HG03520 (cell line): ENCODE measurements at regions not wholly inside any gene's neighbourhood (a gene's known extent, or its start where the extent isn't known, plus 50 kb on each side); places are given as distances from the start of the nearest gene placed in this dataset.

Experiments
- ATAC-seq: cut with Tn5 transposase; IDR thresholded peaks from one replicate; pipeline ENCODE4 v1.9.1; 2021; ENCODE audit warnings: mild to moderate bottlenecking, moderate library complexity; ENCODE audit not compliant: unreplicated experiment

DNA sequence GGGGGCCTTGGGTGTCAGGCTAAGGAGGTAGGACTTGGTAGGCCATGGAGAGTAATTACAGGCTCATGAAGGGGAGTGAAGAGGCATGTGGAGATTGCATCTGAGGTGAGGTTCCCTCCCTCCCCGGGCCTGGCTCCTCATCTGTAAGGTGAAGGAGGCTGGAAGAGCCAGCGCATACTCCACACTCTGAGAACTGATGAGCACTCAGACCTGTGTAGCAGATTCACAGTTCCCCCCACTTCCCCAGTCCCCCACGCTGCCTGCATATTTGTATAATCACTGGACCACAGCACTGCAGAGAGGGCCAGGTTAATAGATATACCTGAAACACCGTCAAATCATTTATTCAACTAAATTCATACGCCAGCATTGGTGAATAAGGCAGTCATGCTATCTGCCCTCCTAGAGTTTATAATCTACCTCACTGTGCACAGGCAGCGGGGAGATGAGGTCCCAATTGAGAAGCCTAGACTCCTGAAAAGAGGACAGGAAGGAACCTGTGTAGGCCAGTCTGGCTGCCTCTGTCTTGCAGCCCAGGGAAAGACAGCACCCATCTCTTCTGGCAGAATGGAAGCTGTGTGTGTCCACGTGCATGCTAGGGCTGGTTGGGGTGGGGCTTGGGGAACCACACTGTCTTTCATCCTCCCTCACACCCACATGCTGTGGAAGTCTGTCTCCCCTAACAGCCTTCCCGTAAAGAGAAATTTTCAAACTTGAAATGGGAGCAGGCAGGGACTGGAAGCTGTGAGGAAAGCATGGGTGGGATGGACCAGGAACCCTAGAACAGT, 110.6 kb upstream of the ATP1A1 start:
- ATAC-seq, result no peak

DNA sequence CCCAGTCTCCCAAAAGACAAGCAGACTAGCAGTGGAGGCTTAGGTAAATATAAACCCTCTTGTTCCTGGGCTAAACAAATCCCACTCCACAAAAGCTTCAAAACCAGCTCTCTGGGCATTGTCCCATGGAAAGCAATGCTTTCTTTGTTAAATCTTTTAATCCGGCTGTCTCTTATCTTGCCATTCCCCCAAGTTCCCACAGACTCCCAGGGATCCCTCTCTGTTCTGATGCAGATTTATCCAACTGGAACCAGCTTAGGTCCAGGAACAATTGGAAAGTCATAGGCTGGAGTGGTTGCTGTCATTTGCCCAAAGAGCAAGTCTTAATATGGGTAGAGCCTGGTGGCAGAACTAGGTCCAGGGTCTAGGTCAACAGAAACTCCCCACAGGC, 110.1 kb upstream of the ATP1A1 start:
- no peak for ATAC-seq

DNA sequence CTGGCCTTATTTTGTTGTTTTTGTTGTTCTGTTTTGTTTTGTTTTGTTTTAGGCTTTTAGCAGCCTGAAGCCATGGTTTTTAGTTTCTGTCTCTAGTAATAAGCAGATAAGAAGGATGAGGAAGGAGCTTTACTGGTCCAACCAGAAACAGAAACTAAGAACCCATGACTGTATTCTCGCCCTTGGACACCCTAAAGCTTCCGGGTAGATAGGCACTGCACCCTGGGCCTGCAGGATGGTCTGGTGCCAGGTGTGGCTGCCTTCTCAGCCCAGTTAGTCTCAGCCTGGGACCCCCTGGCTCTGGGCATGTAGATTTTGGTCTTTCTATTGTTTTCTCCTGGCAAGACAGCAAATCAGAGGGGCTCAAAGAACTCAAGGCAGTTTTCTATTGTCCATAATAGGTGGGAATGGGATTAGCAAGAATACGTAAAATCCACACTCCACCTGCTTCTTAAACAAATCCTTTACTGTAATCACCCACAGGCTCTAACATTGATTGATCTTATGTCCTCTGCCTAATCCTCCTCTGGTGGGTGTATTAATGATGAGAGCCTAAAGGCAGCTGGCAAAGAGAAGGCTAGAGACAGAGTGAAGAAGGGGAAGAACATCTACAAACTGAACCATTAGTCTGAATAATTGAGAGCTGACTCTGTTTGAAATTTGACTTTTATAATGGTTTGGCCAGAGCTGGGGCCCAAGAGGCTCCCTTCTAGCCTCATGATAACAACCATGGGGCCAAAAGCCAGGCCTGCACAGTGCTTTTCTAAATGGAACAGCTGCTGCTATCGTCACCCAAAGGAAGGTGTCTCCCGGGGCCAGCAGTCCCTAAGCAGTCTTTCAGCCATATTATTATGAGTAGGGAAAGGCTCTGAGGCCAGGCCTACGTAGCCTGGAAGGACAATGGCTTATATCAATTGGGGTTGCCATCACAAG, 106.8 kb upstream of the ATP1A1 start:
- ATAC-seq, result no peak

DNA sequence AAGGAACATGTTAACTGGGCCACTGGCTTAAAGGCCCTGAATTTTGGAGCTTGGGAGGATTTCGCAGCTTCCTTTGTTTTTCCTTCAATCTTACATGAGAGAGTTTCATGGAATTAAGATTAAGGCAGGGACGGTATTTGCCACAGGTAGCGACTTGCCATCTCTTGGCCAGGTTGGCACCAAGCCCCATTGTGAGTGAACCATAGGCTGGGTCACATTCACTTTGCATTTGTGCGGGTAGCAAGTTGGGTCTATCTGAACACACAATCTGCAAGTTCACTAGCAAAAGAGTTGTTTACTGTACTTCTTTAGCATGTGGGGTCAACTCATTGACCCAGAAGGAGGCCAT, 106.2 kb upstream of the ATP1A1 start:
- ATAC-seq, result no peak

DNA sequence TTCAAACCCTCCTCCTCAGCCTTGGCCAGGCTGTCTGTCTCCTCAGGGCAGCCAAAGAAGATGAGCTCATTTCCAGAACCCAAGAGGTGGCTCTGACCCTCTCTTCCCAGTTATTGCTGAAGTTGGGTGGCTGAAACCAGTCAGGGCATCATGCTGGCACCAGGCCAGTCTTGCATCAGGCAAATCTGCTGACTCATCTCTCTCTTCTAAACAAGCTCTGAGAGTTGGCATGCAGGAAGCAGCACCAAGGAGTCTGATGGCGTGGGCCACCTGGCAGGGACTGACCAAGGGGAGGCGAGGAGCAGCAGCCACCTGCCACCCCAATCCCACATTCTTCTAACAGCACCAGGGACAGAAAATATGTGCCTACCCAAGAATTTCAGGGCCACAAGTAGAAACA, 104.8 kb upstream of the ATP1A1 start:
- ATAC-seq, result no peak

DNA sequence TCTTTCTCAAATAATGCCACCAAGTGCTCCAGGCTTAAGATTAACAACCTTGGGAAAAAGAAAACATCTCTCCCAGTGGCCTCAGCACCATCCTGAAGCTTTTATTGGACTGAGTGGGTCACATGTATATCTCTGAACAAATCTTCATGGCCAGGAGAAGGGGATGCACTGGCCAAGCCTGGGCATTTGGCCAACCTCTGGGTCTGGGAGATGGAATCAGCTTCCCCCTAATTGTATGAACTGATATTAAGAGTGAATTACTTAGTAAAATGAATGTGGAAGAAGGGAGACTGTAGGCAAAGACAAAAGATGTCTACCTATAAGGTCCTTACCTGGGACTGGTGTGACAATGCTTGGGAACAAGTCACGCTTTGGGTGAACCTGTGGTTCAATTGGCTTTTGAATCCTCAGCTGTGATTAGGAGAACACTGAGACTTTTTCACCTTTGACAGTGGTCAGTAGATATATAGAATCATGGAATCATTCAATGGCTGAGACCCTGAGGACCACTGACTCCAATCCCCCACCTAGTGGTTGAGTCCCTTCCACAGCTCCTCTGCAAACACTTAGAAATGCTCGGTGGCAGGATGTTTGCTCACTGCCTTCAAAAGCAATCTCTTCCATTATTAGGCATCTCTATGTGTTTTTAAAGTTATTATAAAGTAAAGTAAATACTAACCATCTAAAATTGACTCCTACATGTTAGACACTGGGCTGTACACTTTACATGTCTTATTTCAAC, 102.6 kb upstream of the ATP1A1 start:
- ATAC-seq, result no peak

GRCh38 chr1:116273042-116273783, 99.8 kb upstream of the ATP1A1 start:
- no peak for ATAC-seq

- ATAC-seq, result no peak
Observed at GRCh38 chr1:116276532-116276931, 96.5 kb upstream of the ATP1A1 start.

DNA sequence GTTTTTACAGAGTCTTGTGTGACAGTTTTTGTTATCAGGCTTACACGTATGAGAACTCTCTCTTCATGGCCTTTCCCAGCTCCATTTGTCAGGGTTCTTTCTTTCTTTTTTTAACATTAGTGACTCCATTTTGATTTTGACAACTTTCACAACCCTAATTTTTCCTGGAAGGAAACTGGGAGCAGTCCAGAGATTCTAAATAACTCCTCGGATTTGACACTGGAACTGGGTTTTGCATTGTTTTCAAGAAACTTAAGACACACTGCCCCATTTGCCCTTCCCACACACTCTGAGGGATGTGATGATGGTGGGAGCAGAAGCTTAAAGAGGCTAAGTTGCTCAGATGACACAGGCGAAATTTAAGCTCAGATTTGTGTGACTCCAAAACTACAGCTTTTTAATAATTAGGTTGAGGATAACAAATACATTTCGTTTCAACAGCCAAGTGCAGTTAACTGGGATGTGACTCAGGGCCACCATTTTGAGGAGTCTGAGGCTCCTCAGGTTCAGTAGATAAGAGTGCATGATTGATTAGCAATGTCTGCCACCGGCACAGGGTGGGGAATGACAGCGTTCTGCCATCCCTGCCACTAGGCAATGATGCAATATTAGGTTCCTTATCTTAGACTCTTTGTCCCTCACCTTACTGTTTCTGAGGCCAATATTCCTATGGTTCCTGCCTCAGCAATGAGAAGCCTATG, 95.1 kb upstream of the ATP1A1 start:
- ATAC-seq, result no peak

DNA sequence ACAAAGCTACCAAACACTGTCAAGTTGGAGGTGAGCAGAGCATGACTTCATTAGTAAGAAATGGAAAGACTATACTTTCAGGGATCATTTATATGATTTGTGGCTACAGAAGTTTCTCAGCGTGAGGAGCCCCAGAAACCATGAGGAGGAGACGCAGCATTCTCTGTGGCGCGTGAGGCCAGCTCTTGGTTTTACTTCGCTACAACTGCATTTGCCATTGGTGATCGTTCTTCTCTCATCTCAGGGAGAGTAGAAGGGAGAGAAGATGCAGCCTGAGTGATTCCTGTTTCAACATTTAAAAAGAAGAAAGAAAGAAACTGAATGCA, 94.5 kb upstream of the ATP1A1 start:
- ATAC-seq, result no peak

DNA sequence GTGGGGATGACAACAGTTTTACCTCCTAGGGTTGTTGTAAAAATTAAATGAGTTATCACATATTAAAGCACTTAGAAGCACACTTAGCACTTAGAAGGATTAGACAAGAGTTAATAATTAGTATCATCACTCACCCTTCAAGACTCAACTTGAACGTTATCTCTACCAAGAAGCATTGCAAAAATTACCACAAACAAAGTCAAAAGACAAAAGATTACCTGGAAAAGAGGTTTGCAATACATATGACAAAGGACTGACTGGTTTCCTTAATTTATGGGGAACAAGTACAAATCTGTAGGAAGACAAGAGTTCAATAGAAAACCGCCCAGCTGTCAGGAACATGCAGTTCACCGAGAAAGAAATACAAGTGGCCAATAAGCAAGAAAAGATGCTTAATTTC, 93.3 kb upstream of the ATP1A1 start:
- no peak for ATAC-seq

GRCh38 chr1:116284819-116285390, 88.1 kb upstream of the ATP1A1 start:
- ATAC-seq, result no peak

DNA sequence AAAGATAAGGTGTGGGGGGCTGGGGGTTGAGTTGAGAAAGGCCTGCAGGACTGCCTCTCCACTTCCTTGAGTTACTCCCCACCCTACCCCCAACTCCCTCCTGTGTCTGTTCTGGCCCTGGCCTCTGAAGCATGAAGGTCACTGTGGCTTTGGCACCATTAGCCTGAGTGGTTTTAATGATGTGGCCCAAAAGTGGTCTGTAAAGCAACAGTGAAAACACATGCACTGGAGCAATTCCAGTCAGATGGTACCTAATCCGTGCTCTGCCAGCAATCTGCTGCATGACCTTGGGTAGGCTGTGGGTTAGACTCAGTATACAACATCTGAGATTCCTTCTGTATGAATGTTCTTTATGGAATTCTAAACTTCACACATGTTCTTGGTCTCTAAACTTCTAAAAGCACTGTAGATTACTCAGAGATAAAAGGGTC, 86.5 kb upstream of the ATP1A1 start:
- ATAC-seq, result no peak

DNA sequence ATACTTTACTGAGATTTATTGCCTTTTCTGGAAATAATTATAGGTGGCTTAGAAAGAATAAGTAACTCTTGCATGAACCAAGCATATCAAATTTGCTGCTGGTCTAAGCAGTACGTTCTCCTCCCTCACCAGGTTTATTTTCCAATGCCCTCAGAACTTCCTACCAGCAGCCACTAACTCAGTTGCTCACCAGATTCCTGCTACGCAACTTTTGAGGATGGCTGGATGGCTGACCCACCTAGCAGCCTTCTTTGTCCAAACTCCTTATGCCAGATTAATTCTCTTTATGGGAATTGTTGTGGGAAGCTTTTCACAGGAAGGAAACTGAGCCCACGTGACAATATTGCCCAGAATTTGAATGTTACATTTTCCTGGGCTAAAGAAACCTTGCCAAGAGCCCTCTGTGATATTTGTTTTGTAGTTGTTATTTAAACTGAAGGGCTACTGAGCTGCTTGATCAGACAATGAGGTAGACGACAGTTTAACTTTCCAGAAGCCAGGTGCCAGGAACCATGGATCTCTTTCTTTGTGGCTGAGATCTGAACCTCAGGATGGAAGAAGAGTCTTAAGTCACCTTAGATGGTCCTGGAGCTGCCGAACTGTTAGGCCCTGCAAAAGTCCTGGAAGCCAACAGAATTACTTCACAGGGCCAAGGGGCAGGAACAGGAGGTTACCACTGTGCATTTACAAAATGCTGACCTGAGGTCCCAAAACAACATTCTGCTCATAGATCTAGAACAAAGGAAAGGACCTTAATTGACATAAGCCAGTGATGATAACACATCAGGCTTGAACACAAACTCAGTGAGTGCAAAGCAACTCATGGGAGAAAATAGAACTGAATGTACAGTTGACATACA, 85.5 kb upstream of the ATP1A1 start:
- peak; percentile 17 for ATAC-seq

GRCh38 chr1:116288201-116288598, 84.8 kb upstream of the ATP1A1 start:
- peak; percentile 77 for ATAC-seq

- no peak for ATAC-seq
Observed at GRCh38 chr1:116289193-116289592, 83.9 kb upstream of the ATP1A1 start.

DNA sequence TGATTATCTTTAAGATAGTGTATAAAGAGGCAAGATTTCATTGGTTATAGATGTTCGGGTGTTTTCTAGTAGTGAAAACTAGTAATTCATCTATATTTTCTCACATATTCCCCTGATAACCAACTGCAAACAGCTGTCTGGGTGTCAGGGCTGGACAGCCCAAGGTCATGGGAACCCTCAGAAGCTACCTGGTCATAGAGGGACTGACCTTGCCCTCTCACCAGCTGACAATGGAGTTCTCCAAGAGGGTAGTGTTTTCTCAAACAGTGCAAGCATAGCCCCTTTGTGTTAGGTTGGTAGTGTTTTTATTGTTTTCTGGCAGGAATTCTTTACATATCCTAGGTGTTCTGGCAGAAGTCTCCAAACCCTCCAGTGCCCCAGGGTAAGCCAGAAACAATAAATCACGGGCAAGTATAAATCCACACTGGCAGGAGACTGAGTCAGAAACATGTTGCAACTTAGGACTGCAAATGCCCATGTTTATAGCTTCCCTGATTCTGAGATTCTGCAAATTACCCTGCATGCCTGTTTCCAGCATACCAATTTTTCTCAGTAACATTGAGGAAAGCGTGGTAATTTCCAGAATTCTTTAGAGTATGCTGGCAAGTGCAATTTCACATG, 82.8 kb upstream of the ATP1A1 start:
- no peak for ATAC-seq

DNA sequence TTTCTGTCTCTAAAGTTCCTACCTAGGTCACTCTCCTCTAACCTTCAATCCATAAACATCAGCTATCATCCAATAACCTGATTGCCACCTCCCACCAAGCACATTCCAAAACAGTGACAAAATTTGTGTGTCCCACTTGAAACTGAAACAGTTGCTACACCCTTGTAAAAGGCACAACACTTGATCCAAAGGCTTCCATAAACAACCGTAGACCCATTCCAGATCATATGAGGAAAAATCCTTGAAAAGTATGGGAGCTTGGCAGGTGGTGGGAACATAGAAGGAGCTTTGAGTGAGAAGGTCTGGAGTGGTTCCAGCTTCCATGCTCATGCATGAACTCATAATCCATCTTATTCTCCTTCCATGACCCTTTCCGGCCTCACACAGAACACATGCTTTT, 82.0 kb upstream of the ATP1A1 start:
- ATAC-seq, result no peak
